Lower leg skin (tissue), 4 donors: ENCODE measurements at regions not wholly inside any gene's neighbourhood (a gene's known extent, or its start where the extent isn't known, plus 50 kb on each side); places are given as distances from the start of the nearest gene placed in this dataset.

Experiments
- DNase-seq, 2 donors: peaks; one replicate each; pipeline ENCODE4 v3.0.0-alpha.2; 2019; ENCODE audit warnings: low spot score in 2 of 2
- H3K4me3 ChIP-seq: fragments of 200-600 bp; sonication (generic); 2 replicates; pipeline ENCODE4 v1.5.1; 2017; ENCODE audit warnings: mild to moderate bottlenecking, low read depth; ENCODE audit not compliant: poor library complexity, severe bottlenecking
- CTCF ChIP-seq, 3 donors: fragments of 450-650 bp; IDR thresholded peaks; one replicate each; pipeline ENCODE4 v1.5.1; 2016; ENCODE audit warnings: antibody characterized with exemption in 3 of 3, mild to moderate bottlenecking in 3 of 3, moderate library complexity in 2 of 3
- POLR2A ChIP-seq, 2 donors: fragments of 450-650 bp; IDR thresholded peaks; one replicate each; pipeline ENCODE4 v1.6.1; 2016 to 2017; ENCODE audit warnings: antibody characterized with exemption in 2 of 2, mild to moderate bottlenecking in 1 of 2, moderate library complexity in 1 of 2
- WGBS, 2 donors: methylation state at CpG; one replicate each; pipeline ENCODE4 v1.1.5; 2018; 5-methylcytosine and 5-hydroxymethylcytosine counted together
- intact Hi-C: fragments of 100-400 bp; cut with DNase I; formaldehyde crosslinking; loops from one replicate; pipeline ENCODE4 v1.15.0; 2023; ENCODE audit warnings: low total_unique reads

DNA sequence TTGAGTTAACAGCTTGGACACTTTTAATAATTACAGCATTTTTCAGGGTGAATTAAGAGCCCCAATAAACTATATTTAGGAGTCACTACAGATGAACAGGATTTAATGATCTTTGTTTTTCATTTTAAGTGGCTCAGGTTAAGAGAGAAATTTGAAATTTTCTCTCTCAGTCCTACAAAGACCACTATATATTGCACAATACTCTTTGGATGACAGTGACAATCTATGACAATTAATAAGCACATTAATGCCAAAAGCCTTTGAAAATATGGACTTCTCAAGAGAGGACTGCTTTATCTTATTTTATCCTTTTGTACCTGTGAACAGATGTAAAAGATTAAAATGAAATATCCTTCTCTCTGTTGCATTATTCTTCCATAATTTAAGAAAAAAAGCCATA lies 151.1 kb upstream of the IRX5 start:
- DNase-seq: no peak
- H3K4me3 ChIP-seq: no peak overlapping the region
- intact Hi-C loops: no loop called here
- no peak for TF ChIP-seq CTCF (IDR thresholded peaks at IDR 0.05)

- DNase-seq: no peak
- H3K4me3 ChIP-seq: no peak overlapping the region
- 31 to 44% methylated on average over 3 of the region's 3 CpGs for WGBS, 2 donors
- TF ChIP-seq POLR2A (IDR thresholded peaks at IDR 0.05) (no peak), CTCF (IDR thresholded peaks at IDR 0.05) (no peak)
- intact Hi-C loops: no loop called here
Measured at GRCh38 chr16:54774768-54775167, 155.9 kb upstream of the IRX5 start.

- WGBS, 2 donors: 97% methylated on average over 4 of the region's 4 CpGs
- no peak overlapping the region for H3K4me3 ChIP-seq
- intact Hi-C loops: no loop called here
- TF ChIP-seq CTCF (IDR thresholded peaks at IDR 0.05) (no peak), POLR2A (IDR thresholded peaks at IDR 0.05) (no peak)
- no peak for DNase-seq
Measured at GRCh38 chr16:54772400-54772799, 158.3 kb upstream of the IRX5 start.

DNA sequence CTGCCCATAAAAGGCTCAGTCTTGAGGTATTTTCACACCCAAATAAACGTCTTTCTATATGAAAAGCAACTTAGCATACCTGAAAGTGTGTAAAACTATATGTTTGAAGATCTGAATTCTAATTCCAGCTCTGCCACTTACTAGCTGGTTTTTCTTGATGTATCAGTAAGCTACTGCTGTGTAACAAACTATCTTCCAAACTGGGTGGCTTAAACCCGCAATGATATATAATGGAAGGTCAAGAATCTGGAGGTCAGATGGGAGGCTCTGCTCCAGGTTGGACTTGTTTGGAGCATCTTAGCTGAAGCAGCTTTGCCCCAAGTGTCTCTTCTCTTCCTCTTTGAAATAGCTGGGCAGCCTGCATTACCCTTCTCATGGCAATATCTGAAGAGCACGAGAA lies 164.3 kb upstream of the IRX5 start:
- TF ChIP-seq CTCF (IDR thresholded peaks at IDR 0.05): no peak
- TF ChIP-seq POLR2A (IDR thresholded peaks at IDR 0.05): no peak
- H3K4me3 ChIP-seq: no peak overlapping the region
- DNase-seq: no peak
- intact Hi-C loops: no loop called here
- WGBS, 2 donors: 83 to 90% methylated on average over 3 of the region's 3 CpGs

GRCh38 chr16:54750249-54750648 lies 180.4 kb upstream of the IRX5 start:
- TF ChIP-seq CTCF (IDR thresholded peaks at IDR 0.05) (no peak), POLR2A (IDR thresholded peaks at IDR 0.05) (no peak)
- intact Hi-C loops: no loop called here
- no peak overlapping the region for H3K4me3 ChIP-seq
- DNase-seq: no peak
- WGBS, 2 donors: 64 to 78% methylated on average over 7 of the region's 7 CpGs

DNA sequence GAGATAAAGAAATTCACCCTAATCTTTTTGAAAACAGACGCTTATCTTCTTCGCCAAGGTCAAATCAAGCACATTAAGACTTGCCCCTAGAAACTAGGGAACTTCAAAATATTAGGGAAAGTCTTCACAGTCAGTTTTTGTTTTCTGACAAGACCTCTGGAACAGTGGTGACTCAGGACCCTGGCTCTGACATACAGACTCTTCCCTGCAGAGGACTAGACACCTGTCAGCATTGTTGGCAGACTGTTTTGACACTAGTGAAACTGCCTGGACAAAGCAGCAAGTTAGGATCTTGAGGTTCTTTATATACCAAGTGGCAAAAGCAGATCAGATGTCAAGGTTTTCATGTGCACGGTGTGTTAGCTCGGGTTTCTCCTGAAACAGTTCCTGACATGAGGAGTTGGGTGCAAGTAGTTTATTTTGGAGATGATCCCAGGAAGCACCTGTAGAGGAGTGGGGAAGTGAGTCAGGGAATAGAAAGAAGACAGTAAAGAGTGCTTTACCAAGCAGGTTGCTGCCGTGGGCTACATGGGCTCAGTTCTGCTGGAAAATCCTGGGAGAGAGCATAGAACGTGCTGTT lies 182.0 kb upstream of the IRX5 start:
- WGBS, 2 donors: 52 to 56% methylated on average over 6 of the region's 6 CpGs
- no peak overlapping the region for H3K4me3 ChIP-seq
- intact Hi-C loops: no loop called here
- no peak for DNase-seq
- no peak for TF ChIP-seq POLR2A (IDR thresholded peaks at IDR 0.05)
- no peak for TF ChIP-seq CTCF (IDR thresholded peaks at IDR 0.05)
